Hematopoietic multipotent progenitor cell treated with erythropoietin and hydrocortisone succinate and interleukin-3 and kit ligand, for 4 days (in vitro differentiated cells): ENCODE measurements at regions not wholly inside any gene's neighbourhood (a gene's known extent, or its start where the extent isn't known, plus 50 kb on each side); places are given as distances from the start of the nearest gene placed in this dataset.
"Not testable (repeated sequence)": the region's sequence is repeated elsewhere in the genome, so short reads cannot be mapped to it uniquely, and the experiment has no call there.

Experiments used
- DNase-seq: peaks from one replicate; pipeline ENCODE4 v3.0.0-alpha.2; 2015

DNA sequence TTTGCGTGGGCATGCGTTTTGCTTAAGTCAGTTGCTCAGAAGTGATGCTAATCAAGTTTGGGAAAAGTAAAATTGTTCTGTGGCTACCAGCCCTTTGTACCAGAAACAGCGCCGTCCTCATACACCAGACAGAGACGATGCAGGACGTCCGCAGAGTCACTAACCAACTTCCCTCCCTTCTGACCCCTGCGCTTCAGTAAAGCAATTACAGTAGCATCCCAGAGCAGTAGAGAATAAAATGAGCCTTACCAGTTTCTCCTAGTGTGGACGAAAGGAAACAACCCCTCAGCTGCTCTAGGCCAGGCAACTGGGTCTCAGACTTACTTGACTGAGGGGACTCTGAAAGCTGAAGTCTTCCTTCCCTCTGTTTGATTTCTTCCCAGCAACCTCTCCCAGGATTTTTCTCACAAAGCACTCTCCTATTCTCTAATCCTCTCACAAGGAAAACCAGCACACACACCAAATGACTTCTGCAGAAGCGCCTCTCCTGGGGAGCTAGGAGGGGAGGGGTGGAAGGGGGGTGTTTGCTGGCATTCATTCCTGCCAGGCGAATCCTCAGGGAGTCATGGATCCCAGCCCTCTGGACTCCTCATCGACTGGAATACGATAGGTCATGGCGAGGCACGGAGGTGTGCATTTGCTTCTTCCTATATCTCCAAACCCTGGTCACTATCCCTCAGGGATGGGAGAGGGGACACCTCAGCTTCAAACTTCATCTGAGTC, 56.0 kb upstream of the MID1 start:
- DNase-seq, result no peak

GRCh38 chrX:10677490-10677889, 57.1 kb upstream of the MID1 start:
- DNase-seq, result no peak

- DNase-seq, result no peak
These were observed 59.0 kb upstream of the MID1 start for GRCh38 chrX:10679387-10679786.

GRCh38 chrX:10681167-10681566, 60.8 kb upstream of the MID1 start:
- DNase-seq, result no peak

DNA sequence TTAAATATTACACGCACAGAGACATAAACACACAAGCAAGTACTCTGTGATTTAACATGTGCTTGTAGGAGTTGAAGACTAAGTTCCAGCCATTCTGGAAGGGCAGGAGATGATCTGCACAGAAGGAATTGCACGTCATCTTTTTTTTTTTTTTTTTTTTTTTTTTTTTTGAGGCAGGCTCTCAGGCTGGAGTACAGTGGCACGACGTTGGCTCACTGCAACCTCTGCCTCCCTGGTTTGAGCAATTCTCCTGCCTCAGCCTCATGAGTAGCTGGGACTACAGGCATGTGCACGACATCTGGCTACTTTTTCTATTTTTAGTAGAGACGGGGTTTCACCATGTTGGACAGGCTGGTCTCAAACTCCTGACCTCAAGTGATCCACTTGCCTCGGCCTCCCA, 63.2 kb upstream of the MID1 start:
- not testable (repeated sequence) for DNase-seq

- DNase-seq, result no peak
These were observed 65.7 kb upstream of the MID1 start for GRCh38 chrX:10685923-10686595.

- DNase-seq, result not testable (repeated sequence)
These were observed 71.4 kb upstream of the MID1 start for GRCh38 chrX:10691751-10692150.

DNA sequence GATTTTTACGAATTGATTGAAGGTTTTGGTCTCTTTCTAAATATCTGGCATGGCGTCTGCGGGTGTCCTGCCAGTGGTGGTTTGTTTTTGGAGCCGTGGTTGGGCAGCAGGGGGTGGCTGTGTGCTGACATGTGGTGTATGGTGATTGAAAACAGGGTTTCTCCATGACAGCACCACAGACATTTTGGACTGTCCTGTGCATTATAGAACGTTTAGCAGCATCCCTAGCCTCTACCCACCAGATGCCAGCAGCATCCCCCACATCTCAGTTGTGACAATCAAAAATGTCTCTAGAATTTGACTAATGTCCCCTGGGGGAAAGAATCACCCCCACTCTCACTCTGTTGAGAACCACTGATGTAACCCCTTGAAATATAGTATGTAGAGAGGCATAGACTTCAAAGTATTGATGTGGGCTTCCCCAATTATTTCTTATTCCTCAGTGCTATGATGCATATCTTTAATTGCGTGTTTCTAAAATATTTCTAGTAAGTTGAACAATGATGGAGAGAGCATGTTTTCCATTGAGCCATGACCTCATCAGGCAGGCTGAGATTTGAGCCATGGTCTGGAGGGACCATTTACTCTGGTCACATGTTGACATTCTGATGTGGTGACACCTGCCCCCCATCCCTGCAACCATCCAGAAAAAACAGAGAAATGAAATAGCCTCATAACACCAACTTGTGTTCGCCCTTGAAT, 77.4 kb upstream of the MID1 start:
- no peak for DNase-seq

GRCh38 chrX:10698318-10698640, 77.9 kb upstream of the MID1 start:
- no peak for DNase-seq

DNA sequence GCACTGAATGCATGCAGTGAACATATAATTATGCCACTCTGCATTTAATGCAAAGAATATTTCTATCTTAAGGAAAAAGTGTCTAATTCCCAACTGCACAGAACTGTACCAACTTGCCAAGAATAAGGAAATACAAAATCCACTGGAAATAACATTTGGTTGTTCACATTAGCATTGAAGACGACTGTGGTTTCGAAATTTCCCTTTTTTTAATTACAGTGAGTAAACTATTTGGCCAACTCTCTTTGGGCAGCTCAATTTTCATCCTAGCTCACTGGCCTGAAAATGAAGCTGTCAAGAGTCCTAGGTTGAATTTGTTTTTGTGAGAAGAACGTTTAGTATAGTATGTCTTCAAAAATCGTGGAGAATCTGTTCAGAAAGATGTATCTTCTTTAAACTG, 81.6 kb upstream of the MID1 start:
- no peak for DNase-seq

- DNase-seq, result not testable (repeated sequence)
These were observed 86.0 kb upstream of the MID1 start for GRCh38 chrX:10706342-10706741.

DNA sequence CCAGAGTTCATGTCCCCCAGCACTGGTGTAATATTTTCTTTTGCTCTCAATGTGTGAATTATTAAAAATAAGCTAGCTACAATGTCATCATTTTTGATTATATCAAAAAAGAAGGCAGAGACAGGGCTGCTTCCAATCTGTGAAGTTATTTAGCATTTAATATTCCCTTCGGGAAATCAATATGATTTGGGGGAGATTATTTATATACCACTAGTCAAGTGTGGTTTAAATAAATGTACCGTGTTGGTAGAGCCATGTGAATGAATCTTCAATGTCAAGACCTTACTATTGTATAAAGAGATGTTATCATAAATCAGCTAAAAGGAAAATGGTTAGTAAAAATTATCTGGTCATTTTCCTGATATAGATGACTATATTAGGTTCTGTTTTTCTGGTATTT, 87.4 kb upstream of the MID1 start:
- no peak for DNase-seq

DNA sequence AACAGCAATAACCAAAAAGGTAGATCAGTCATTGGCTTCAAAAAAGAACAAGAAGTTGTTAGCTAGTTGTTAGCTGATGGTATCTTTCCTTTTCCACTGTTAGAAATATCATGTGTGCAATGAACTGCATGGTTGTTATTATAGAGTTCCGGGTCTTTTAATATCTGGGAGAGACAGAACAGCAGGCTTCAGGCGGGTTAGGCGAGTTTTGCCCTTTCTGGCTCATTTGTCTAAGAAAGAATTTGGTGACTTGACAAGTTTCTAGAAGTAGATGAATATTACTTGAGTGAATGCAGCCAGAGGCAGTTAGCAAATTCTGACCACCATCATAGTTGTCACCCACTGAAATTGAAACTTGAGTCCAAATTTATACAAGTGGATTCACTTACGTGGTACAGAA, 88.9 kb upstream of the MID1 start:
- no peak for DNase-seq

GRCh38 chrX:10714531-10714930, 94.1 kb upstream of the MID1 start:
- DNase-seq, result no peak

- peak; percentile 56 for DNase-seq
These were observed 102.5 kb upstream of the MID1 start for GRCh38 chrX:10722851-10723250.

DNA sequence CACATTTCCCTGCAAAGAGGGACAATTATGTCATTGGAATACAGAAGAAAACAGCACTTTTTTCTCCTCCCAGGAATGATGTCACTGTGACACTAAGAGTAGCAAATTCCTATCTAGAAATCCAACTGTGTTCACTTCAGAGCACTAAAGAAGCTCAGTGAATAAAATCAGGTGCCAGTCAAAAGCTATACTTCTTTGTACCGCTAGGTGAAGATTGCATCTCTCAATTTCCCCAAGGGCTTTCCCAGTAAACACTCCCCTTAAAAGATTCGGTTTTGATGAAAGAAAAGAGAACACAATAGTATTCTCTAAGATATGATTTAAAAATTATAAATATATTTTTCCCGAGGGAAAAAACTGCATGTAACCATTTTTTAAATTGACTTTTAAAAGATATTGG, 104.7 kb upstream of the MID1 start:
- DNase-seq, result peak; percentile 0

GRCh38 chrX:10726647-10727046, 106.3 kb upstream of the MID1 start:
- no peak for DNase-seq

- no peak for DNase-seq
These were observed 108.5 kb upstream of the MID1 start for GRCh38 chrX:10728806-10729389.

GRCh38 chrX:10739426-10739825, 119.0 kb upstream of the MID1 start:
- no peak for DNase-seq

DNA sequence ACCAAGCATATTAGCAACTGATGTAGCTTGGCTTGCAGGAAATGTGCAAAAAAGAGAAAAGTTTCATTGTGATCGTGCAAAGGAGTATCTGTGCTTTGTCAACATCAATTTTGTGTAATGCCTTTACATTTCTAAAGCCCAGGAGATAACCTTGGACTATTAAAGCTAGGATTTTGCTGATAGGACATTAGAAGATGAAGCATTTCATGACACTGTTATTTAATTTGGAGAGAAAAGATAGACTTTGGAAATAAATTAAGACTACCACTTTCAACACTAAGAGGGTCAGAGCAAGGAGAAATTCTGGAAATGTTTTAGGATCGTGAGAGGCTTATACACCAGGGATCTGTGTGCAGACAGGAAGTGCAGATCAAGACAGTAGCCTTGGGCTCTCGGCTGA, 120.6 kb upstream of the MID1 start:
- DNase-seq, result no peak

- no peak for DNase-seq
These were observed 121.2 kb upstream of the MID1 start for GRCh38 chrX:10741550-10741949.

DNA sequence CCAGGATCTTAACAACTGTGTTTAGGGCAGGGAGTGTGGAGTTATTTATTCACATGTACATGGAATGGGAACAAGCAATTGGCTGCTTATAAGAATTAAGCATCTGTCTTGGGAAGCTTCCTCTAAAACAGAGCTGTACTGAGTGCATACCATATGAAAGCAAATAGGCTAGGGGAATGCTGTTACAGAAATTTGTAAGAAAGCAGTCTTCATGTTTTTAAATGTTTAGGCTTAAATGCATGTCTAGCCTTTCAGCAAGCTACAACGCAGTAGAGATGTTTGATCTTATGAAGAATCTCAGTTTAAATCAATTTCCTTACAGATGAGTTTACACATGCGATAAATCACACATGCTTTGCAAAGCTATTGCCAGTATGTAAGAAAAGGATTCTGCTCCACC, 123.1 kb upstream of the MID1 start:
- no peak for DNase-seq

DNA sequence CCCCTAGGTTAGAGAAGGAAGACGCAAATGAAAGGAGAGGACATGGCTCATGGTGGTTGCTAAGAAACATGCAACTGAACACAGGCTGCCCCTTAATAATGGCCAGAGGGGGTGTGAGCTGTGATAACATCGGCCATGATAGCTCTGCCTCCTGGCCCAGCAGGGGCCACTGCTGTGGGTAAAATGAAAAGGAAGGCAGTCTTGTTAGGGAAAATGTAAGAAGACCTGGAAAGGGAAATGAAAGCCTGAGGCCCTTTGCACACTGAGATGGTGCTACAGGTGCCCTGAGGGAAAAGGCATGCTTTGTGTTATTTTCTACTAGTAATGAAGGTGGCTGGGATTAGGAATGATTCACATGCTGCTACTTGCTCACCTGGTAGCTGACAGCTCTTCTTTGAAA, 123.6 kb upstream of the MID1 start:
- no peak for DNase-seq

- DNase-seq, result no peak
These were observed 127.6 kb upstream of the MID1 start for GRCh38 chrX:10747975-10748374.
